HG03520 (cell line): ENCODE measurements at regions not wholly inside any gene's neighbourhood (a gene's known extent, or its start where the extent isn't known, plus 50 kb on each side); places are given as distances from the start of the nearest gene placed in this dataset.
A peak's percentile ranks its signal among the peaks of the same experiment; 100 is the strongest.

Experiments
- ATAC-seq: cut with Tn5 transposase; IDR thresholded peaks from one replicate; pipeline ENCODE4 v1.9.1; 2021; ENCODE audit warnings: mild to moderate bottlenecking, moderate library complexity; ENCODE audit not compliant: unreplicated experiment

DNA sequence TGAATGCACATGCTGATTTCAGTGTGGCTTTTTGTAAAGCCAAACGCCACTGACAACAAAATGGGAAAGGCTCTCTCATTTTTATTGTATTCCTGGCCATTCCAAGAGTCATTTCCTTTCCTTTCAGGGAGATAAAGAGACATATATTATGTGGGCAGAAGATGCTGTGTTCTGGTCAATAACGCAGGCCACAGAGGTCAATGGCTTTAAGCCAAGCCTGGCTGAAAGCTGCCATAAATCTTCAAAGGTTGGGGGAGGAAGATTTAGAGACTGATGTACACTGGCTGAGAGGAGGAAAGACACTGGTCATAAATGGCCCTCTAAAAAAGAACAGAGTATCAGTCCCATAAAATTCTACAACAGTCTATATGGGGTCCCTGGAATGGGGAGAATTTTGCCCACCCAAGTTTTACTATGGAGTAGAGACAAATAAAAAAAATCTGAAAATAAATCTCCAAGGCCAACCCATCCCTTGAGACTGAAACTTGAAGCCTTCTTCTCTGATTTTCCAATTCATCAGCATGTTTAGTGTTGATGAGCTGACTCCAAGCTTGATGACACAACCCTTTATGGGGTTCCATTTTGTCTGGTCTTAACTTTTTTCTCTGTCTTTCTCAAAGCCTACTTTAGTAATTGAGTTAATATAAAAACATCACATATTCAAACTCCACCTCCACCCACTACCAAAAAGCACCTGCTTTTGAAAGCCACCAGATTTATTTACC, 152.1 kb upstream of the SLC24A2 start:
- ATAC-seq = no peak

DNA sequence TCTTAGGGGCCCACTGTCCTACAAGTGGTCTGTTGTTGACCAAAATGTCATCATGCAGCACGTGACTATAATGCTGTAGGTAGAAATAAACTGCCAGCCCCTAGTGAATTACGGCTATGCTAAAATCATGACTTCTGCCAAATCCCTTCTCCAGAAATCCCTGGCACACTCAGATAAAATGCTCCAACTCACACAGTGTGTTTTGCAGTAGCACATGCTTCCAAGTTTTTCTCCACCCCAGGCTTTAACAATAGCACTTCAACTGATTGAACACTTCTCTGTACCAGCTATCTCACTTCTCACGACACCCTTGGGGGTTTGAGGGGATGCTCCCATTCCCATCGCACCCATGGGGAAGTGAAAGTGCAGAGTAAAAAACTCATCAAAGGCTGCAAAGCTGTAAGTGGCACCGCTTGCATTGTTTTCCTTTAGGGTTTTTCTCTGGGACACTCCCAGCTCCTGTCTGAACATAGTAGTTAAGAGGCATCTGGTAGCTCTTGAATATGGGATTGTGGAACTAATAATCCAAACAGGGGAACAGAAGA, 151.0 kb upstream of the SLC24A2 start:
- ATAC-seq = no peak

DNA sequence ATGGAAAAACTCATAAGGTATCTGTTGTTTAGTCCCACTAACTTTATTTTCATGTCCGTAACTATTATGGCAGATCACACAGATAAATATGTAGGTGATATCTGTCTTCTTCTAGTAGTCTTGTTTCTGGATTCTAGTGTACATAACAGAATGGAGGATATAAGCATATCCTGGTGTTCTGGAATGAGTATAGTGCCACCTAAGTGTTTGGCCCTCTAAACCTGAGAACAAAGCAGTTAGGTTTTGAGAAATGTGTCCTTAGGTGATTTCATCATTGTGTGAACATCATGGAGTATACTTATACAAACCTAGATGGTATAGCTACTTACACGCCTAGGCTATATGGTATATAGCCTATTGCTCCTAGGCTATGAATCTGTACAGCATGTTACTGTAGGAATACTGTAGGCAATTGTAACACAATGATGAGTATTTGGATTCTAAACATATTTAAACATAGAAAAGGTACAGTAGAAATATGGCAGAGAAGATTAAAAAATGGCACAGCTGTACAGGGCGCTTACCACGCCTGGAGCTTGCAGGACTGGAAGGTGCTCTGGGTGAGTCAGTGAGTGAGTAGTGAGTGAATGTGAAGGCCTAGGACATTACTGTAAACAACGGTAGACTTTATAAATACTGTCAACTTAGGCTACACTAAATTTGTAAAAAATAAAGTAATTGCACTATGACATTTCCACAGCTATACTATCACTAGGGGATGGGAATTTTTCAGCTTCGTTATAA, 150.3 kb upstream of the SLC24A2 start:
- ATAC-seq = no peak

DNA sequence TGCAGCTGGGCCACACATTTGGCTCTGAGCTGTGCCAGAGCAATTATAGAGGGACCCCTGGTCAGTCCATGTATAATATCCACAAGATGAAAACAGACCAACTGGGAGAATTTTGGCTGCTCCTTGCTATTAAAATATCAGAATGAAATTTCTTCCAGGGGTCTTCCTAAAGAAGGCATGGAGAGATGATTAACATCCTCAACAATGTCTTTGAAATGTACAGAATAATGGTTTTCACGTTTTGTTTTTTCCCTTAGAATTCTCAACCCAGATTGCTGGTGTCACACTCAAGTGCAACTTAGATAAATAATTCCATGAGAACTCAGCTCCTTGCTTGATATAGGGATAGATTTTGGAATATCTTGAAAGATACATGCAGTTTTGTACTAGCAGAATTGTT, 148.3 kb upstream of the SLC24A2 start:
- no peak for ATAC-seq

DNA sequence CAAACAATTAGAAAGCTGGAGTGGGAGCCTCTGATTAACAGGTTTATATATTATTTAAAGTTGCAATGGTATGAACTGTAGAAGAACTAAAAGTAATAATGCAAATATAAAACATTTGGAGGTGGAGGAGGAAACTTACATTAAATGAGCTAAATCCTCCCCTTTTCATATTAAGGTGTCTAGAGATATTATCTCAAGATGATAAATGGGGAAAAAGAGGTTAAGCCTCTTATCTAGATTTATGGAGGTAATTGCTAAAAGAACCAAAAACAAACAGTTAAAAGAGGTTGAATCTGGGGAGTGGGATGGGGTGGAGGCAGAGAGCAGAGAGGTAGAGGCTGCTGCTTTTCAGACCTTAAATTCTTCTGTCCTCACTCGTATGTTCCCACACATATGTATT, 147.8 kb upstream of the SLC24A2 start:
- no peak for ATAC-seq

DNA sequence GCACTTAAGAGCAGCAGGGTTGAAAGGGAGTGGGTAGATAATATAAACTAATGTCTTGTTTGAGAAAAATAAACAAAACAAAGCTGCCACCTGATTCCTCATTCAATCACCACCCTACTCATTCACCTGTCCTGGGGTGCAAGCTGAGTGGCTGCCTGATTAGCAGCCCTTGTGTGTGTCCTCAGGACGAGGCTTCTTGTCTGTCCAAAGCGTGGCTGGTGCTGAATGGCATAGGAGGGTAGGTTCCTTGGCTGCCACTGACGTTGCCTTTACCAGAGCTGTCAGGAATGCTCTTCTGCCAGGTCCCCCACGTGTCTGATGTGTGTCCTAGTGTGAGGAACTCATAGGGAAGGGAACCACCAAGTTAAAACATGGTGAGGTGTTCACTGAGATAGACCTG, 146.6 kb upstream of the SLC24A2 start:
- no peak for ATAC-seq

DNA sequence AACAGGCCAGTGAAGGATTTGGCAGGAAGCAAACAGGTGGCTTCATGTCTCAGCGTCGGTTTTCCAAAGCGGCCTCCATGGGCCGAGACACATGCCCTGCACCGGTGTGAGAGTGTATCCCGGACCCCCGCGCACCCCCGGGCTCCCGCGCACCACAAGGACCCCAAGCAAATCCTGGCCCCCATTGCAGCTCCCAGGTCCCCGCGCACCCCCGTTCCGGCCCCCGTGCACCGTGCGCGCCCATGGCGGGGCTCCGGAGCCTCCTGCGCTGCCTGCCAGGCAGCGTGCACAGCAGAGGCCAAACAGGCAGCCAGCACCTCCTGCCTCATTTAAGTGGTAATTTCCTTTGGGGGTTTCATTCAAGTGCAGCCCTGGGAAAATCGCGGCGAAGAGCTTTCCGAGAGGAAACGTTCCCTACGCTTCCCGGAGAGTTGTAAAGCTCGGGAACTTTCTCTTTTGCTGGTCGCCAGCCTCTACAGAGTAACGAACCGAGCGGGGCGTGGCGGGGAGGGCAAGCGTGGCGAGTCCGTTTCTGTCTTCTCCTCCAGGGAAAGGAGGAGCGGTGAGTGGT, 145.5 kb upstream of the SLC24A2 start:
- ATAC-seq = no peak

DNA sequence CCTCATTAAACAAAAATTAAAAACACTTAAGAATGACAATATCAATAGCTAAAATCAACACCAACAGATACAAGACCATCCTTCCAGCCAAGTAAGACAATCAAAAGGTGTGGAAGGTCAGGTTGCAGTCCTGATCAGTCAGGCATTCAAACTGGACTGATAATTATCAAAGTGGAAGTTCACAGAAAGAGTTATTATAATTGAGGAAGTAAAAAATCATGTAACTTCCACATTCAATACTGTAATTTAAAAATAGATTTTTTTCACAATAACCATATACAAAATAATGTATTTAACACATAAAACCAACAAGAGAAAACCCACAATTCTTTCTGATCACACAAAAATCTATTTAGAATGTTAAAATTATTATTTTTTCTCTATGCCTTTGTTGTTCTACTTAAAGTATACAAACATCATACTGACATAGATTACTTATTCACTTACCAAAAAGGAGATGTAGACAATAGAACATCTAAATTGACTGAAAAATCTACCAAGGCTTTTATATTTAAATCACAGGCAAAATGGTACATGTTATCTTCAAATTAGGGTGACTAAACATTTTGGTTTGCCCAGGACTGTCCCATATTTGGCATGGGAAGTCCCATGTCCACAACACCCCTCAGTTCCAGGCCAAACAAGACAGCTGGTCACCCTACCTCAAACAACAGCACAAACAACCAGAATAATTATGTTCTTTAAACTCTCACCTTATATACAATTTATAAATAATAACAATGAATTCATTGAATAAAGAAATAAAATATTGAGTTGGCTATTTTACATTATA, 142.5 kb upstream of the SLC24A2 start:
- ATAC-seq = no peak

DNA sequence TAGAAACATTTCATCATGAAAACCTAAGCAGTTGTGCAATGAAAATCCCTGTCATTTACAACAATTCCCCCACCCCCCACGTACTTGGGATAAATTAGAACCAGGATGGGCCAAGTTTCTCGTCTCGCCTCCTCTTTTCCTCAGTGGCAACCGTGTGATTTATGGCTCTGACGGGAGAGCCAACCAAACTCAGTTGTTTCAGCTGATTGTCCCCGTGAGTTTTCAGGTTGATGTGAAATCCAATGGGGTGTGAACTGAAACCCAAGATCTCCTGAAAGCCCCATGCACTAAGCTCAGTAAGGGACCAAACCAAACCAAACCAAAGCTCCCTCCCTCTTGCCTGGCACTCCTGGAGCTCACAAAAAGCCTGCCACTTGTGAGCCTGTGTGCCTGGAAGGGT, 138.7 kb upstream of the SLC24A2 start:
- no peak for ATAC-seq

DNA sequence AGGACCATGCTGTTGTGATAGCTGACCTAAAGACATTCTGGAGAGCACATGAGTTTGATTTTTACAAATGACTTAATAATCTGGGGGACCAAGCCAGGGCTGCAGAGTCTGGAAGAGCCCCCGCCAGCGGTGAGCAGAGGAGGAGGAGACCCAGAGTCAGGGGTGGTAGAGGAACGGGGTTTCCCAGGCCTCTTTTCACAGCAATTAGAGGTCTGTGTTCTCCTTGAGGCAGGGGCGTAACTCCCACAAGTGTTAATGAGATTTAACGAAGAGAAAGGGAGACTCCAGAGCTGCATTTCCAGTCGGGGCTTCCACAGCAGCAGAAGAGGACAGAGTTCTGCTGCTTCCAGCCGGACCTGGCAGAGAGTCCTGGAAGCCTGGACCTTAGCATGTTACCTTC, 137.9 kb upstream of the SLC24A2 start:
- no peak for ATAC-seq

DNA sequence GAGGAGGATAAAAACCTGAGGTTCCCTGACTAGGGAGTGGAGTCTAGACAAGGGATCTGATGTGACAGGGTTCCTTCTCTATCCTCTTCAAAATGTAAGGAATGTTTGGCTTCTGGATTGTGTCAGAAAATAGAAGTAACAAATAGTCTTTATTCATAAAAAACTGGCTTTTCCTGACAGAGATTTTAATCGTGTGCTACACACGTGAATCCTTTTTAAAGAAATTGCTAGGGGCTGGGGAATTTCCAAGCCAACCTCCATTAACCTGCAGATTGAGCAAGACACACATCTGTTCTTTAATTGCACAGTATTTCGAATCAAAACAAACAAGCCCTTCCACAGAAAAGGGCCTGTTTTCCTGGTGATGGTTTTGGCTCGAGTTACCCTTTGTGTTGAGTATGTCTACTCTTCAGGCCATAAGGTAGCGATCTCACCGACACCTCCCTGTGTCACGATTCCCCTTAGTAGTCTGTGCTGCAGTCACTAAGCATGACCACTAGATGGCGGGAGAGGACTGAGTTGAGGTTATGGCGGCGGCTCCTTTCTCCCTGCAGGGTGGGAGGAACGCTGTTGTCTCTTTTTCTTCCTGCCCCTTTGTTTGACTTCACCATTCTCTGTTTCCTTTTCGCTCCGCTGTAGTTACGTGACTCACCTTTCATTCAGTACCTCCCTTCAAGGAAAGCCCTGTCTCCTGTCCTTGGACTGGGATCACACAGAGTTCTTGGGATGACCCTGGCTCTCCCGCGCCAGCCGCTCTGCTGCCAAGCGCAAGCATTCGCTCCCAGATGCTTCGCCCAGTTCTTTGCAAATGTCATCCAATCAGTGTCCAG, 137.1 kb upstream of the SLC24A2 start:
- peak; percentile 91 for ATAC-seq

DNA sequence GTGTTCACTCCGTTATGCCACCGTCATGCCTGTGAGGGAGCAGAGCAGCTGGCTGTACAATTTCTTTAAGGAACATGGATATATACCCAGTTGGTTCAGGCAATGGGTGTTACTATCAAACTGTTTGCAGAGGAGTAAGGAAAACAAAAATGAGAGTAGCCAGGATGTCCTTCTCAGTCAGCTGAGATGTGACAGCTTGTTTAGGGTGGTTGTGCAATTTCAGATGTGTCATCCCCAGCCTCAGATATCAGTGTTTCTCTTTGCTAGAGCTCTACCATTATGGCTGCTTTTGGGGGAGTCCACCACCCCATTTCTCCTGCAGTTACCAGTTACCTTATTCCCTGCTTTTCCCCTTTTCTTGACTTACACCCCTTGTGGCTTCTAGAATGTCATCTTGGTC, 135.2 kb upstream of the SLC24A2 start:
- no peak for ATAC-seq

DNA sequence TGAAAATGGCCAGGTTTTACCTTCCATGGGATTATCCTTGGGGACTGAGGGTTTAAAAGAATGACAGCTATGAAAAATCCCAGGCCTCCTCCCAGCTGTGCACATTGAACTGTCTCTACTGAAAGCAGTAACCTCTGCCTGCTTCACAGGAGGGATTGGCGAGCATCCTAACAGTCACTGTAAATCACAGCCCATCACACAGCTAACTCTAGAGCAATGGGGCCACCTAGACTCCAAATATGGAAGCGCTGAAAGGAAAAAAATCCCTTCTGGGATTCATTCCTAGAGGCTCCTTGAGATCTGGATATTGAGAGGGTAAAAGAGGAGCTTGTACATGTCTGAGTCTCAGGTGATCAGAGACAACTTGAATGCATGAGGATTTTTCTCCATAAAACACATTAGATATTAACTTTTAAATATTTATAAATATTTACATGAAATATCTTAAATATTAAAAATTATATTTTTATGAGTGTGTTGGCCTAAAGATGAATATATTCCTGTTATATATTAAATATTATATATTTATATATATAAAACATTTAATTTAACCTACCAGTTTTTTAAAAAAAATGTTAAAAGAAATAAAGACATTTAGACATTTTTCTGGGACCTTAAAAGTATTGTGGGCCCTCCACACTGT, 133.8 kb upstream of the SLC24A2 start:
- ATAC-seq = no peak

DNA sequence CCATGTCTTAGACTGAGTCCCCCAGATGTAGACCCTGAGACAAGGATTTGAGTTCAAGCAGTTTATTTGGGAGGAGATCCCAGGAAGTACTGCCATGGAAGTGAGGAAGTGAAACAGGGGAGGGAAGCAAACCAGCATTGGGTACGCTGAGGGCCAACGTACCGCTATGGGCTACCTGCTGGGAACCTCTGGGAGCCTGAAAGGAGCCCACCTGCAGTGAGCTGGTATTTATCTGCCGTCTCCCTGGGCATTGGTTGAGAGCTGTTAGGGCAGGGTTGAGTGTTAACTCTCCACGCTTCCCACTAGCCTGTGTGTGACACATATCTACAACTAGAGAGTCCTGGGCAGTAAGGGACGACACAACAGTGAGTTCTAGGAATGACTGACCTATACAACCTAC, 131.6 kb upstream of the SLC24A2 start:
- no peak for ATAC-seq

DNA sequence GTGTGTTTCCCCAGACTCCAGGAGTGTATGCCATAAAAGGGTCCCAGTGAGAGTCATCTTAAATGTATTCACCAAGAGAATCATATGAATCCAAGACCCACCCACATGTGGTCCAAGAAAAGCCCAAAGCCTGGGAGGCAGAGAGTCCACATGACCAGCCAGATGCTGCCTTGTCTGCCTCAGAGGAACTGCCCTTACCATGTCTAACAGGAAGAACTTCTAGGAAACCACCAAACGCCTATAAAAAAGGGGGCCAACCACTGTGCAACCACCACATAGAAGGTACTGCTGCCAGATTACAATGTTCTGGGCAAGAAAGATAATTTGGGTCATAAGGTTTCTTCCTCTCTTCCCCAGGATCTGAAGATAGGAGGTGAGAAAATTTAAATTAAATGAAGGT, 129.8 kb upstream of the SLC24A2 start:
- ATAC-seq = no peak

DNA sequence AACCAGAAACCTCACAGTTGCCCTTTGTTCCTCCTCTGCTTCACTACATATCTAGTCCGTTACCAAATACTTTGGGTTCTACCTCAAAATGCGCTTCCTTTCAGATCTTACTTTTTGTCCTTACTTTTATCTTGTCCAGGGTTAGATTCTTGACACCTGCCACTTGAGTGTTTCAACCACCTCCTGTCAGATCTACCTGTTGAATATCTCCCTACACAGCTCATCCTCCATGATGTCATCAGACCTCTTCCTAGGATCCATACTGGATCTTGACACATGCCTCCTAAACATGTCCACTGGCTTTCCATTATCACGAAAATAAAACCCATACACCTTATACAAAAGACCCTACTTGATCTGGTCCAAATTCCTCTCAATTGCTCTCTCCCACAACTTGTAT, 125.2 kb upstream of the SLC24A2 start:
- no peak for ATAC-seq

DNA sequence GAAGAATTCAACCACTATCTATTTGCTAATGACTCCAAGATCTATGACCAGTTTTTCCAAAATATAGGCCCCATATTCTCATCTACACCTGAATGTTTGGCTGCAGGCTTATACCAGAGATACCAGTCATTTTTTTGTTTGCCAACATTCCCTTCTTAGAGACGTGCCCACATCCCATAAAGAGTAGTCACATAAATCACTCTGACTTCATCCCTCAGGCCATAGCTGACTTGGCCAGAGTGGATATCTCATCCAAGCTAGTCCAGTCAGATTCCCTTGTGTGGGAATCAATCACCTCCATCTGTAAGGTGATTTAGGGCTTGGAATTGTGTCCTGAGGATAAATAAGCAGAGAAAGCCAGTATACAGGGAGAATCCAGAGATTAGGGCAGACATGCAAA, 124.3 kb upstream of the SLC24A2 start:
- no peak for ATAC-seq

DNA sequence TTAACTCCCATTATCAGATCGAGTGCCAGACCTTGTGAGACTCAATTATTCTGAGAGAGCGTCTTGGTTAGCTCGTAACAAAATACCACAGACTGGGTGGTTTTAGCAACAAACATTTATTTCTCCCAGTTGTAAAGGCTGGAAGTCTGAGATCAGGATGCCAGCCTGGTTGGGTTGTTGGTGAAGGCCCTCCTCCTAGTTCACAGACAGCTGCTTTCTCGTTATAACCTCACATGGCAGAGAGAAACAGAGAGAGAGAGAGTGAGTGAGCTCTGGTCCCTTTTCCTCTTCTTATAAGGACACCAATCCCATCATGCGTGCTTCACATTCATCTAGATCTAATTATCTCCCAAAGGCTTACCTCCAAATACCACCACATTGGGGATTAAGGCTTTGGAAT, 114.2 kb upstream of the SLC24A2 start:
- ATAC-seq = no peak

DNA sequence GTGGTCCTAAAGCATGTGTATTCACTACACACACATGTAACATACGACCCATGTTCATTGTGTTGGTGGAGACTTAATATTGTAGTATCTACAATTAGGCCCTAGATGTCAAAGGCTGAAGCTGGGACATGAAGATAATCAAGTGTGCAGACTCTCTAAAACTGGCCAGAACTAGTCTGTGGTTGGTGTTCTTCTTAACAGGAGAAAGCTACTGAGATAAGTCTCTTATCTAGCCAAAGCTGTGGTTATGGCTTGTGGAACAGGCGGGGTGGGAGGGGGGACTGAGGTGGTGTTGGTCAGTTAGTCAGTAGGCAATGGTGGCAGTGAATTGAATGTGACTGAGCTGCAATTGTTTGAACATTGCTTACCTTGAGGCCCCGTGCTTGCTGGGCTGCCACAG, 112.7 kb upstream of the SLC24A2 start:
- ATAC-seq = no peak

DNA sequence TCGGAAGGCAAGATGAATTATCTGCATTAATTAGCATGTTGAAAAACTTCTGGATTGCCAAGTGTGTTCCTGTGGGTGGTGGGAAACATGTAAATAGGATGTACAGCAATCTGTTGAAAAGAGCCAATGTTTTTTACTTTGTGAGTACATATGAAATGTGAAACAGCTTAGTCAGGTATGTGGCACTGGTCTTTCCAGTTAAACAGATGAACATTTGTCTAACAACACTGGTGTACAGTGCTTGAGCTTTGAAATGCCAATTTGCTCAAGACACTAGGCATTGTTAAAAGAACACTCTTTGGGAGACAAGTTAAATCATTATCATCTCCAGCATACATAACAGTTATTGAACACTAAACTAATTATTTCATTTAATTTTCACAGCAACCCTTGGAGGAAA, 107.3 kb upstream of the SLC24A2 start:
- no peak for ATAC-seq
